Endothelial cell of umbilical vein (primary cell): ENCODE measurements at regions not wholly inside any gene's neighbourhood (a gene's known extent, or its start where the extent isn't known, plus 50 kb on each side); places are given as distances from the start of the nearest gene placed in this dataset.

Experiments used
- BruUV-seq: library from RNA; stranded (reverse); fragments of 400-500 nt; replicated peaks from 2 replicates; lab custom pipeline; 2021; lab: Mats Ljungman, UMichigan
- CTCF ChIA-PET: fragments of 300-600, 350-600 bp; sonication (Branson Sonifier 250); formaldehyde crosslinking; loops from one replicate; lab custom pipeline; 2021; ENCODE audit warnings: antibody characterized with exemption, inconsistent platforms; lab: Charles Lee
- POLR2A ChIA-PET: fragments of 300-600, 350-600 bp; sonication (Branson Sonifier 250); formaldehyde crosslinking; loops from one replicate; lab custom pipeline; 2021; ENCODE audit warnings: antibody characterized with exemption, inconsistent platforms; lab: Charles Lee
- DNase-seq: peaks from one replicate; pipeline ENCODE4 v3.0.0-alpha.2; 2011; ENCODE audit warnings: low read depth, low spot score
- FAIRE-seq: peaks from 2 replicates; lab custom pipeline; 2011; peaks lifted over from hg19 to GRCh38; lab: Jason Lieb, UNC
- H2AFZ ChIP-seq: 2 replicates; pipeline ENCODE4 v1.6.0; 2012; ENCODE audit warnings: low read depth, low read length, control low read depth, inconsistent platforms
- H3K27ac ChIP-seq: 2 replicates; pipeline ENCODE4 v1.5.1; 2011; ENCODE audit warnings: low read depth, mild to moderate bottlenecking, control low read depth, low read length, moderate library complexity; ENCODE audit not compliant: insufficient read depth
- H3K27me3 ChIP-seq, 2 experiments: 2 replicates each; pipeline versions ENCODE4 v1.6.0 to v1.6.1; 2011; ENCODE audit warnings: low read length in 2 of 2, mixed read lengths in 1 of 2; ENCODE audit not compliant: control insufficient read depth in 2 of 2, insufficient read depth in 2 of 2
- H3K36me3 ChIP-seq, 2 experiments: 2 replicates in 1 of 2; 3 replicates in 1 of 2; pipeline ENCODE4 v1.5.1; 2011; ENCODE audit warnings: low read length in 2 of 2, mild to moderate bottlenecking in 1 of 2, moderate library complexity in 1 of 2; ENCODE audit not compliant: control insufficient read depth in 2 of 2, insufficient read depth in 2 of 2; ENCODE audit errors: extremely low read depth in 1 of 2
- H3K4me1 ChIP-seq: 3 replicates; pipeline ENCODE4 v1.5.1; 2011; ENCODE audit warnings: mild to moderate bottlenecking, low read length; ENCODE audit not compliant: control insufficient read depth, insufficient read depth; ENCODE audit errors: extremely low read depth
- H3K4me2 ChIP-seq: 2 replicates; pipeline ENCODE4 v1.6.1; 2011; ENCODE audit warnings: low read length, control low read depth, mixed read lengths; ENCODE audit not compliant: insufficient read depth
- H3K4me3 ChIP-seq, 3 experiments: fragments of 200-600 bp in 1 of 3; sonication (generic), shearing (Covaris generic) in 1 of 3; replicated peaks in 1 of 3; 2 replicates each; pipeline ENCODE4 v1.5.1; 2011 to 2016; ENCODE audit warnings: control low read depth in 3 of 3, low read length in 3 of 3, mild to moderate bottlenecking in 2 of 3, inconsistent platforms in 1 of 3, low read depth in 1 of 3, moderate library complexity in 1 of 3; ENCODE audit not compliant: insufficient read depth in 1 of 3
- H3K79me2 ChIP-seq: 2 replicates; pipeline ENCODE4 v1.6.0; 2012; ENCODE audit warnings: low read length, inconsistent platforms; ENCODE audit not compliant: control insufficient read depth, insufficient read depth
- H3K9ac ChIP-seq: replicated peaks from 2 replicates; pipeline ENCODE3; 2011; ENCODE audit warnings: low read length, control low read depth; ENCODE audit not compliant: insufficient read depth; ENCODE audit errors: extremely low read depth
- H3K9me1 ChIP-seq: replicated peaks from 3 replicates; pipeline ENCODE4 v1.6.0; 2011; ENCODE audit warnings: mild to moderate bottlenecking, low read length; ENCODE audit not compliant: control insufficient read depth, insufficient read depth; ENCODE audit errors: extremely low read depth
- H3K9me3 ChIP-seq: replicated peaks from 2 replicates; pipeline ENCODE4 v1.5.1; 2012; ENCODE audit warnings: low read length, inconsistent platforms; ENCODE audit not compliant: control insufficient read depth, insufficient read depth
- H4K20me1 ChIP-seq: replicated peaks from 2 replicates; pipeline ENCODE3; 2011; ENCODE audit warnings: mild to moderate bottlenecking, low read length; ENCODE audit not compliant: control insufficient read depth, insufficient read depth; ENCODE audit errors: extremely low read depth
- CTCF ChIP-seq, 2 donors: IDR thresholded peaks; 1 replicate in 1 of 2; 2 replicates in 1 of 2; pipeline ENCODE4 v1.5.1; 2011; ENCODE audit warnings: low read length in 2 of 2, mild to moderate bottlenecking in 2 of 2, moderate library complexity in 2 of 2, control low read depth in 1 of 2, inconsistent platforms in 1 of 2, low read depth in 1 of 2; ENCODE audit not compliant: insufficient read depth in 1 of 2; ENCODE audit errors: extremely low read depth in 1 of 2
- EZH2 ChIP-seq: IDR thresholded peaks from 2 replicates; pipeline ENCODE4 v1.6.1; 2012; ENCODE audit warnings: borderline replicate concordance, low read depth, mild to moderate bottlenecking, moderate library complexity, low read length, inconsistent platforms; ENCODE audit not compliant: severe bottlenecking
- FOS ChIP-seq: IDR thresholded peaks from 2 replicates; pipeline ENCODE4 v1.6.1; 2011; ENCODE audit warnings: mild to moderate bottlenecking, low read length, moderate library complexity, borderline replicate concordance; ENCODE audit not compliant: insufficient read depth
- GATA2 ChIP-seq: IDR thresholded peaks from 2 replicates; pipeline ENCODE4 v1.7.0; 2011; ENCODE audit warnings: low read depth, mild to moderate bottlenecking, moderate library complexity, mixed read lengths, low read length; ENCODE audit not compliant: insufficient read length, insufficient read depth
- JUN ChIP-seq: IDR thresholded peaks from 2 replicates; pipeline ENCODE4 v1.6.1; 2011; ENCODE audit warnings: borderline replicate concordance, low read depth; ENCODE audit not compliant: insufficient read length, insufficient read depth
- MAX ChIP-seq: IDR thresholded peaks from 2 replicates; pipeline ENCODE4 v1.6.1; 2011; ENCODE audit not compliant: insufficient read depth, insufficient read length
- MYC ChIP-seq: IDR thresholded peaks from one replicate; pipeline ENCODE4 v1.6.1; 2011; ENCODE audit warnings: mild to moderate bottlenecking, low read depth, low read length
- POLR2A ChIP-seq: IDR thresholded peaks from 2 replicates; pipeline ENCODE4 v1.6.1; 2012; ENCODE audit warnings: low read depth, mild to moderate bottlenecking, control low read depth, low read length
- POLR2AphosphoS5 ChIP-seq: IDR thresholded peaks from 2 replicates; pipeline ENCODE4 v1.6.1; 2012; ENCODE audit warnings: low read depth, mild to moderate bottlenecking, control low read depth, low read length, moderate library complexity; ENCODE audit not compliant: insufficient read depth
- dilution Hi-C: fragments of 300-500 bp; cut with MboI; formaldehyde crosslinking; loops from one replicate; pipeline ENCODE4 v1.15.0; 2019; ENCODE audit warnings: low sequenced_read_pairs; ENCODE audit not compliant: extremely low pct_ligation_motif_present
- intact Hi-C: fragments of 100-400 bp; cut with micrococcal nuclease; formaldehyde crosslinking; loops from one replicate; pipeline ENCODE4 v1.10.0; 2022

- POLR2A ChIA-PET, result no interaction called here
- Histone ChIP-seq H3K9ac (no peak overlapping the region), H4K20me1 (no peaks in the 10 kb centered on the region), H3K9me1 (no peaks in the 10 kb centered on the region), H3K79me2 (no peaks in the 10 kb centered on the region), H3K4me2 (no peak overlapping the region), H3K4me3 (no peak overlapping the region), H3K4me1 (no peaks in the 10 kb centered on the region), H2AFZ (no peak overlapping the region), H3K9me3 (no peaks in the 10 kb centered on the region), H3K27ac (no peak overlapping the region), H3K27me3 (peaks cover 0 to 7% of the 10 kb centered on the region in 2 experiments), H3K36me3 (no peaks in the 10 kb centered on the region)
- no peak for TF ChIP-seq POLR2AphosphoS5
- TF ChIP-seq JUN, result no peak
- TF ChIP-seq POLR2A, result no peak
- TF ChIP-seq MYC, result no peak
- TF ChIP-seq MAX, result no peak
- no peak for TF ChIP-seq FOS
- no peak for TF ChIP-seq EZH2
- TF ChIP-seq CTCF (IDR thresholded peaks at IDR 0.05; ENCODE audit: extremely low read depth in 1 of 2, insufficient read depth in 1 of 2, low read depth in 1 of 2, low read length in 2 of 2), result no peak
- no peak for TF ChIP-seq GATA2
- intact Hi-C loops (no loop called here), dilution Hi-C loops (no loop called here)
- no TSS peak for BruUV-seq
- DNase-seq, result no peak
- CTCF ChIA-PET, result no interaction called here
- no peak for FAIRE-seq
These were observed 432.6 kb downstream of the TNS3 start for GRCh38 chr7:47149208-47149839.
